ENCODE measurements at regions not wholly inside any gene's neighbourhood (a gene's known extent, or its start where the extent isn't known, plus 50 kb on each side); places are given as distances from the start of the nearest gene placed in this dataset.
A peak's percentile ranks its signal among the peaks of the same experiment; 100 is the strongest.
"Not testable (repeated sequence)": the region's sequence is repeated elsewhere in the genome, so short reads cannot be mapped to it uniquely, and the experiment has no call there.

- H2BK5ac ChIP-seq (ENCODE audit: insufficient read length, low read length) = no peak overlapping the region
Measured at GRCh38 chr5:4028384-4028783, 432.8 kb downstream of the IRX1 start.

GRCh38 chr5:4033546-4033945 is 437.9 kb downstream of the IRX1 start:
- H2AFZ ChIP-seq (ENCODE audit: low read length); H3K4me3 Mint-ChIP-seq; H4K5ac ChIP-seq (ENCODE audit: insufficient read length, low read depth, low read length); H3K4me2 ChIP-seq (ENCODE audit: insufficient read depth, insufficient read length, low read length); H3K9me3 ChIP-seq (ENCODE audit: control insufficient read depth, low read depth, low read length); H3T11ph ChIP-seq (ENCODE audit: low read length); H3K9ac ChIP-seq (ENCODE audit: extremely low read depth, insufficient read length, low read length); H2BK15ac ChIP-seq (ENCODE audit: low read depth, low read length); H3K79me2 ChIP-seq (ENCODE audit: insufficient read depth, low read length); H3K4ac ChIP-seq (ENCODE audit: low read depth, low read length); H3K18ac ChIP-seq (ENCODE audit: insufficient read length, low read depth, low read length); H4K20me1 ChIP-seq (ENCODE audit: control insufficient read depth, insufficient read depth, insufficient read length); H3K27me3 ChIP-seq (ENCODE audit: insufficient read depth, low read length); H3K4me1 ChIP-seq (ENCODE audit: insufficient read depth, low read length); H2BK120ac ChIP-seq (ENCODE audit: low read depth, low read length, poor library complexity, severe bottlenecking); H3K4me1 Mint-ChIP-seq; H3K79me1 ChIP-seq (ENCODE audit: insufficient read depth, low read depth, low read length, poor library complexity, severe bottlenecking); H3K14ac ChIP-seq (ENCODE audit: insufficient read depth, low read length); H4K91ac ChIP-seq (ENCODE audit: insufficient read length, low read depth, low read length); H3K56ac ChIP-seq (ENCODE audit: insufficient read length, low read depth, low read length); H4K8ac ChIP-seq (replicated peaks; ENCODE audit: insufficient read length, low read depth, low read length); DNase-seq; H3K27ac Mint-ChIP-seq; H2BK12ac ChIP-seq (ENCODE audit: insufficient read length, low read depth, low read length); H3K36me3 Mint-ChIP-seq (ENCODE audit: insufficient read depth in 1 of 3, low read depth in 3 of 3); H2BK5ac ChIP-seq (ENCODE audit: insufficient read length, low read length); H3K23me2 ChIP-seq (ENCODE audit: insufficient read length, low read depth, low read length, poor library complexity, severe bottlenecking); H2AK5ac ChIP-seq (ENCODE audit: insufficient read length, low read length); H2BK20ac ChIP-seq (ENCODE audit: low read depth, low read length, poor library complexity, severe bottlenecking); H3K27me3 Mint-ChIP-seq (ENCODE audit: low read depth); H3K23ac ChIP-seq (ENCODE audit: insufficient read length, low read depth, low read length); H3K27ac ChIP-seq (ENCODE audit: insufficient read length, low read depth, low read length): not testable (repeated sequence)
- peaks cover 11 to 14% of the 10 kb centered on the region in 2 experiments; a peak in 4 of 5 replicates for H3K9me3 Mint-ChIP-seq
- whole genome bisulfite sequencing (ENCODE audit: extremely low coverage, insufficient read length, low lambda C conversion rate) = no CpG with 5 or more reads among the region's 1 CpG

More at GRCh38 chr5:4028384-4028783, 432.8 kb downstream of the IRX1 start:
- Histone ChIP-seq H4K91ac (ENCODE audit: insufficient read length, low read depth, low read length) (no peak overlapping the region), H4K20me1 (ENCODE audit: control insufficient read depth, insufficient read depth, insufficient read length) (no peaks in the 10 kb centered on the region), H3K4me1 (ENCODE audit: insufficient read depth, low read length) (no peaks in the 10 kb centered on the region), H2AK5ac (ENCODE audit: insufficient read length, low read length) (no peak overlapping the region), H3T11ph (ENCODE audit: low read length) (no peak overlapping the region), H3K9me3 (ENCODE audit: control insufficient read depth, low read depth, low read length) (no peaks in the 10 kb centered on the region), H2AFZ (ENCODE audit: low read length) (no peak overlapping the region), H4K8ac (replicated peaks; ENCODE audit: insufficient read length, low read depth, low read length) (no peak overlapping the region), H3K9ac (ENCODE audit: extremely low read depth, insufficient read length, low read length) (no peak overlapping the region), H2BK15ac (ENCODE audit: low read depth, low read length) (no peak overlapping the region), H2BK12ac (ENCODE audit: insufficient read length, low read depth, low read length) (no peak overlapping the region), H3K23ac (ENCODE audit: insufficient read length, low read depth, low read length) (no peak overlapping the region), H3K18ac (ENCODE audit: insufficient read length, low read depth, low read length) (no peak overlapping the region), H3K4ac (ENCODE audit: low read depth, low read length) (no peak overlapping the region), H3K14ac (ENCODE audit: insufficient read depth, low read length) (no peak overlapping the region), H3K79me2 (ENCODE audit: insufficient read depth, low read length) (no peaks in the 10 kb centered on the region), H2BK120ac (ENCODE audit: low read depth, low read length, poor library complexity, severe bottlenecking) (no peak overlapping the region), H3K4me2 (ENCODE audit: insufficient read depth, insufficient read length, low read length) (no peak overlapping the region), H3K23me2 (ENCODE audit: insufficient read length, low read depth, low read length, poor library complexity, severe bottlenecking) (no peaks in the 10 kb centered on the region), H2BK20ac (ENCODE audit: low read depth, low read length, poor library complexity, severe bottlenecking) (no peak overlapping the region), H3K56ac (ENCODE audit: insufficient read length, low read depth, low read length) (no peak overlapping the region), H3K79me1 (ENCODE audit: insufficient read depth, low read depth, low read length, poor library complexity, severe bottlenecking) (no peaks in the 10 kb centered on the region), H4K5ac (ENCODE audit: insufficient read length, low read depth, low read length) (no peak overlapping the region), H3K27me3 (ENCODE audit: insufficient read depth, low read length) (no peaks in the 10 kb centered on the region), H3K27ac (ENCODE audit: insufficient read length, low read depth, low read length) (no peak overlapping the region)
- Mint-ChIP-seq H3K27me3 (ENCODE audit: low read depth) (no peaks in the 10 kb centered on the region), H3K36me3 (ENCODE audit: insufficient read depth in 1 of 3, low read depth in 3 of 3) (peaks cover 0 to 9% (median 2%) of the 10 kb centered on the region in 3 experiments; a peak in 4 of 7 replicates), H3K27ac (peak overlapping the region in 1 of 3 experiments; percentile 23; a peak in 1 of 7 replicates), H3K4me3 (no peak overlapping the region), H3K9me3 (peaks cover 11 to 12% of the 10 kb centered on the region in 2 experiments; a peak in 4 of 5 replicates), H3K4me1 (no peaks in the 10 kb centered on the region)
- DNase-seq = no peak
- WGBS (ENCODE audit: extremely low coverage, insufficient read length, low lambda C conversion rate) = no CpG with 5 or more reads among the region's 2 CpGs
- no peak for TF ChIP-seq CTCF (conservative IDR thresholded peaks at IDR 0.05)

Data from H9 (cell line).